Activated CD4-positive, CD25-positive, alpha-beta regulatory T cell treated with anti-CD3 and anti-CD28 coated beads, Interleukin-2, amount 50 U/mL, for 16 hours (primary cell): ENCODE measurements at regions not wholly inside any gene's neighbourhood (a gene's known extent, or its start where the extent isn't known, plus 50 kb on each side); places are given as distances from the start of the nearest gene placed in this dataset.

ENCODE experiments used
- DNase-seq: peaks from one replicate; pipeline ENCODE4 v3.0.0-alpha.2; 2020; ENCODE audit warnings: low read depth, low spot score

DNA sequence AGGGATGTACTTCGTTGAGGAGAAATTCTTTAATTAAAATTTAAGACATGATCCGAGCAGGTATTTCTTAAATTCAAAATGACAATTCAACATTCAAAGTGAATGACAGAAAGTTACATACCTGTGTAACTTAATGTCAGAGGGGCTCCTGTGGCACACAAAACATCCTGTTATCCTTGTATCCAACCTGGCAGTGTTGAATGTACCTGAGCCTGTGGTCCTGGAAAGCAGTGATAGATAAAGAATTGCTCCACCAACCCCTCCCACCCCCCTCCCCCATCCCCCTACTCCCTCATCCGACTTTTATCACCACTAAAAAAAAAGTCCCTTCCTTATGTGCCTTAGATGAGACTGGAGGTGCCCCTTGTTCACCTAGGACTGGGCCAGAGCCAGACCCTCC lies 119.4 kb upstream of the ADCY1 start:
- DNase-seq, result no peak

DNA sequence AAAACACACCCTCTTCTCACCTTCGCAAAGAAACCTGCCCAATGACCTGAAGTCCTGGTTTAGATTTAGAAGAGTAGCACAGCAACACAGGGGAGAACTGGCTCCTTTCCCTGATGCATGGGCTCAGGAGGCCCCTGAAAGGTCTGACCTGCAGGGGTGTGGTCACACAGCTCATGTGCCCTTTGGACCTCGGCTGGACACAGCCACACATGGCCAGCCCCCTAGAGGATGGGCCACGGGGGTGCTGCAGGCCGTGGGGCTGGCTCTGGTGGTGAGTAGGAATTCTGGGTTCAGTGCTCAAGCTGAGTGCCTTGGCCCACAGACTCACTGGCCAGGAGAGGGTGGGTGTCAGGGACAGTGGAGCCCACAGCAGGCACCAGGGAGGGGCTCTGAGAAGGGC lies 118.5 kb upstream of the ADCY1 start:
- DNase-seq, result no peak

DNA sequence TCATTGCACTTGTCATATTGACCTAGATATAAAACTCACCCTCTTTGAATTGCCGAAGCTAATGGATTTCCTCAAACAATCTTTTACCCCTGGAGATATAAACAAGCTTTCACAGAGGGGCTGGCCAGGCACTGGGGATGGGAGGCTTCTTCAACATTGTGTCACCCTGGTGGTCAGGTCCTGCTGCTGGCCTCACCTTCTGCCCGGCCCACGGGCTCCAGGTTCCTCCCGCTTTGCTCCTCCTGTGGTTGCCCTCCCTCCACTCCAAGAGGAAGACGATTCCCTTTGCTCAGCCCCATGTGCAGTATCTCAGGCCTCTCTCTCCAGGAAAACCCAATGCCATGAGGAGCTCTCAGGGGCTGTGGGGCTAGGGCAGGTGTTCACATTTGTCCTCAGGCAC lies 118.1 kb upstream of the ADCY1 start:
- no peak for DNase-seq

DNA sequence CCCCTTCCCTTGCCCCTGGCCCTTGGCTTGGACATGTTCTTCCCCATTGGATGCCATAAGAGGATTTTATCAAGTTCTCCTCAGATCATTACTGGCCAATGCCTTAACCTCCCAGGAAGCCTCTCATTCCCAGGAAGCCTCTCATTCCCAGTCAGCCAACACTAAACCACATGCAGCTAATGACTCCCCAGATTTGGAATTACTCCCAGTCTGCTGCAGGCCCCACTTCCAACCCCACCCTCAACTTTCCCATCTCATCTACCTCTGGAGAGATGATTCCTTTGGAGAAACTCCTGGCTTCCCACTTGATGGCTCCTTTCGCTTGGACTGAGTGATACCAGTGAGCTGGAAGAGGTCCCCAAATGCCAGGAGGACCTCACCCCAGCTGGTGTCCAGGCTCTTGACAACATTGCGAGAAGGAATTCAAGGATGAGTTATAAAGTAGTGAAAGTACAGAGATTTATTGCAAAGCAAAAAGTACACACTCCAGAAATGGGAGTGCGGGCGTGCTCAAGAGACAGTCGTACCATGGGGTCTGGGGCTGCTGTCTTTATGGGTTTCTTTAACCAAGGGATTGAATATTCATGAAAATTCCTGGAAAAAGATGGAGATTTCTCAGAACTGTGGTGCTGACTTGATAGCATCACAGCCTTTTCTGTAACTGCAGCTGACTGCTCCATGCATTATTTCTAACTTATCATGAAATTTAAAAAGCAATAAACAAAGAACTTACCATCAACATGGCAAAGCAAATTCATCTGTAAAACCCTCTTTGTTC lies 117.2 kb upstream of the ADCY1 start:
- DNase-seq, result no peak

DNA sequence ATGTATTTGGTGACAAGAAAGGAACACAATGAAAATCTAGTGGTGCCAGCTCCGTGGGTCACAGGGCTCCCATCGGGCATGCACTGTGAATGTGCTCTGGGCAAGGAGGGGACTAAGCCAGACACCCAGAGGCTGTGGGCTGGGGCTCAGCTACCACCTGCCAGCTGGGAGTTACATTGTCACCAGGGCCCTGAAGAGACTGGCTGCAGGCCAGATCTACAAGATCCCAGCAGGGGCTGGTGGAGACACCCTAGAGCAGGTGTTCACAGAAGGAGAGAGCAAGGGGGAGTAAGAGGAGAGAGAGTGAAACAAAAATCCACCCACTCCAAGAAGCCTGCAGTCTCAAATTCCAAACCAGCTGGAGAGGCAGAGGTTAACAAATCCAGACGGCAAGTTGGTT lies 116.6 kb upstream of the ADCY1 start:
- DNase-seq, result no peak

DNA sequence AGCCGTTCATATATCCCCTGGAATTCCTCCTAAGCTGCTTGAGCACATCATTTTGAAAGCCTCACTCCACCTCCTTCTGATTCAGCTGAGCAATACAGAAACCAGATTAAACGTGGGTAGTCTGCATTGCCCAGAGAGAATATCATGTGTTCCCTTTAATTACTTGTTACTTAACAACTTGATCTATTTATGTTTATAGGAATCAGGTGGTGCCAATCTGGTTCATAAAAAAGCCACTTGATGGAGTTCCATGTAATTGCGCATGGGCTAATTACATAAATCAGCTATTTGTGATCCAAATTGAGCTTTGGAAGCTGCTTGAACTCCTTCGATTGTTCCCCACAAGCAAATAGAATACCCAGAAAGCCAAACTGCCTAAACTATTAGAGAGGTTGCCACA lies 114.7 kb upstream of the ADCY1 start:
- DNase-seq, result no peak

DNA sequence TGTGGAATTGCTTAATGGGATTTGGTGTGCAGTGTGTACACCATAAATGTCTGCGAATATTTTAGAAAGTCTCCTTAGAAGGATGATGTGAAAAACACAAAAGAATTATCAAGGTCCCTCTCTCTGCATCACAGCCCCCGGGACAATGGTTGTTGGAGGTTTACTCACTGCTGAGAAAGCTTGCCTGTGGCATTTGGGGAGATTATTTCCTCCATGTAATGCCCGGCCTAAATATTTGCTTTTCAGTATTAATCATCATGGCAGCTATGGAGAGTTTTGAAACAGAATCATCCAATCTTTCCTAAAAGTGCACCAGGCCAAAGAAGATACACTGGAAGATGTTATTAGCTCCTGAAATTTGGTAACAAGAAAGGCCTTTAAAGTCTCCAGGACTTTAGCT lies 113.8 kb upstream of the ADCY1 start:
- no peak for DNase-seq

DNA sequence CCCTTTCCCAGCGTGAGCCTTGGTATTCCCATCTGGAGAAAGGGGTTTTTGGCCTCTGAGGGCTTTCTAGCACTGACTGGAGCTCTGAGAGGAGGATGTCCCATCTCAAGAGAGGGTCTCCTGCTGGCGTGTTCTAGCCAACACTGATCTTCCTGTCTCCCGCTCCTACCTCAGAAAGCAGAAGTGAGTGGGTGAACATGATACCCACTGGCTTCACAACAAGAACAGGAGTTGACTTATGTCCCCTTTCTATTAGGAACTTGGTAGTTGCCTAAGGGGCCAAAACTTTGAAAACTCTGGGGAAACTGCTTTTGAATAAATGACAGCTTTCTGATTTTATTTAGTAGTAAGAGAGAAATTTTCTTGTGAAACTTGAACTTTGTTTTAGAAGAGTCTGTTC lies 113.1 kb upstream of the ADCY1 start:
- DNase-seq, result no peak

DNA sequence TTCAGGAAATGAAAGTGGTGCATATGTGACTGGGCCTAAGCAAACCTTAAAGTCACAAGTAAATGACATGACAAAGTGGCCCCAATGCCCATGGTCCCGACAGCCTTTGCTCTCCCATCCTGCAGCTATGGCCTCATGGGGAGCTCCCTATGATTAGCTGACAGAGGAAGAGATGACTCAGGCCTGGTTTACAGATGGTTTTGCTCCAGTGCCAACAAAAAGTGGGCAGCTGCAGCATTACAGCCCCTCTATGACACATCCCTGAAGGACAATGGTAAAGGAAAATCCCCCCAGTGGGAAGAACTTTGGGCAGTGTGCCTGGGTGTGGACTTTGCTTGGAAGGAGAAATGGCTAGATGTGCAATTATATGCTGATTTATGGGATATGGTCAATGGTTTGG lies 105.1 kb upstream of the ADCY1 start:
- no peak for DNase-seq

DNA sequence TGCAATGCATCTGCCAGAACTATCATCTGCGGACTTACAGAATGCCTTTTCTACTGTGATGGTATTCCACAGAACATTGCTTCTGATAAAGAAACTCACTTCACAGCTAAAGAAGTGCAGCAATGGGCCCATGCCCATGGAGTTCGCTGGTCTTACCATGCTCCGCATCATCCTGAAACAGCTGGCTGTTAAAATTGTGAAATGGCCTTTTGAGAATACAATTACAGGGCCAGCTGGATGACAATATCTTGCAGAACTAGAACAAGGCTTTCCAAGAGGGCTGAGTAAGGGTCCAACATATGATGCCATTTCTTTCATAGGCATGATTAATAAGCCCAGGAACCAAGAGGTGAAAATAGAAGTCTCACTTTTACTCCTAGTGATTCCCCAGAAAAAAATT lies 104.1 kb upstream of the ADCY1 start:
- DNase-seq, result no peak

DNA sequence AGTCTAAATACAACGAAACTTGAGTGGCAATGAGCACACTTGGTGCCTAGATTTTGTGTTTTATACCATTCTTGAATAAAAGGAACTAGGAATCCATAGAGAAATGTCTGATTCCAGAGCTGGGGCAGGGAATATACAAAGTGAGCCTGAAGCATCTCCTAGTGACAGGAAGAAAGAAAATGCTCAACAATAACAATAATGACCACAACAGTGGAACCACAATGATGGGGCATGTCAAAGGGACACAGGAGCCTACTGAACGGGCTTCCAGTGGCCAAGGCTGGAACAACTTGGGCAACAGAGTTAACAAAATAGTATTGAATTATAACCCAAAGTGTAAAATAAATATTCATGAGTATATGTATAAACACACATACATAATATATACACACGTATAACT lies 94.4 kb upstream of the ADCY1 start:
- no peak for DNase-seq

DNA sequence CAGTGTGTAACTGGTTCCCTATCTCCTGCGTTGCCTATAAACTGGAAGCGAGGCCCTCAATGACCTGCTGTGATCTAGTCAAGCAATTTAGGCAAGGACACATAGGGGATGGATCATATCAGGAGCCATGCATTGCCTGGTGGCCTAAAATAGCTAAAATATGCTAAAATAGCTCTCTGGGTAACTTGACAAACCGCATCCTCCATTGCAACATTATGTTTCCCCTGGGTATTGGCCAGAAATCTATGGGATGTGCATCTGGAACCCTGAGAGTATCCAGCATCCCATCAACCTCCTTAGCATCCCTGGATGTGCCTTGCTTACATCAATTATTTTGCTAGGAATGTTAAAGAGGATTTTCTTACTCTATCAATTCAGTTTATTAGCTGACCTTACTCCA lies 91.7 kb upstream of the ADCY1 start:
- DNase-seq, result no peak

DNA sequence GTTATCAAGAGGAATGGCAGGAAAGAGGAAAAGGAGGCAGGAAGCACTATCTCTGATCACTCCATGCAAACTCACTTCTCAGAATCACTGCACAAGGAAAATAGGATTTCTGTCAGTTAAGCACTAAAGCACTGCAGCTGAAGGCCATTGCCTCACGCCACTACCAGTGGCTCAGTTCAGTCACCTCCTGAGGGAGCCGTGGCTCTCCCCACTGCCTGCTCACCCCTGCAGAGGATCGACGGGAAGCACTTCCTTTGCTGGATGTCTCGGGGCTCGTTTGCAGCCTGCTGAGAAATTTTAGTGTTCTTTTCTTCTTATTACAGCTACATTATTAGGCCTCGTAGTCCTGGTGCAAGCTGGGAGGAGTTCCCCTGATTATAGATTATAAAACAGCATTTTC lies 90.1 kb upstream of the ADCY1 start:
- no peak for DNase-seq

DNA sequence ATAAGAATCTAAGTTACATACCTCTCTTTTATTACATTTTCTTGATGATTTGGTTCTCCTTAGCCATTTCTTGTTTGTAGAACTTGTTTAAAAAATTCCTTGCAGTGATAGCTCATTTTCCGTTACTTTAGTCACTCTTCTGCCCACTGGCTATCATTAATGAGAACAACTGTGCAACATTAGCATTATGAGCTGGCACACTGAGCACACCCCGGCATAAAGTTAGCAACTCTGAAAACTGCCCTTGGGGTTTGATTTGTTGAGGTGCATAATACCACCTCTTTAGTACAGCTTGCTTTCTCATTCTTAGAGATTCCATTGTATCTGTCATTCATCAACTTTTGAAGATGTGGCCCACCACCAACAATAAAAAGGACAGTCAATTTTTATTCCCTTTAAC lies 87.6 kb upstream of the ADCY1 start:
- no peak for DNase-seq

DNA sequence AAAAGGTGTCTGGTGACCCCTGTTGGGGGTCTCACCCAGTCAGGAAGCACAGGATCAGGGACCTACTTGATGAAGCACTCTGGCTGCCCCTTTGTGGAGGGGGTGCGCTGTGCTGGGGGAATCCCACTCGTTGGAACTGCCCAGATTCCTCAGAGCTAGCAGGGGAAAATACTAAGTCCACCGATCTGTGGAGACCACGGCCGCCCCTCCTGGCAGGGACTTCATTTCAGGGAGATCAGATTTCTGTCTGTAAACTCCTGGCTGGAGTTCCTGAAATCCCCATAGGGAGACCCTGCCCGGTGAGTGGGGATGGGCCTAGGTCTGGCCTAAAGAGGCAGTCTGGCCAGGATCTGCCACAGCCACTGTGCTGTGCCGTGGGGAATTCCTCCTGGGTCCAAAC lies 79.3 kb upstream of the ADCY1 start:
- DNase-seq, result no peak

DNA sequence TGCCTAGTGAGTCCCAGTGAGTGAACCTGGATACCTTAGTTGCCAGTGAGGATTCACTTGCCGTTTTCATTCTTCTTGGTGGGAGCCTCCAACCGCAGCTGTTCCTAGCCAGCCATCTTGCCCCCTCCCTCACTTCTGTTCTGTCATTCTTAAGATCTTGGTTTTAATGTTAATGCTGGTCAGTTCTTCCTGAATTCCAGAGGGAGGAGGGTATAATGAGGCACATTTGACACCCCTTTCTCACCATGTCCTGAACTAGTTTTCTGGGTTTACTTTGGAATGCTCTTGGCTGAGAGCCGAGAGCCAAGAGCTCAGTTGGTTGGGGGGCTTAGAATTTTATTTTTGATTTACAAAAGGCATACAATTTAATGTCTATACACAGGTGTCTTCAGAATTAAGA lies 78.5 kb upstream of the ADCY1 start:
- DNase-seq, result no peak

DNA sequence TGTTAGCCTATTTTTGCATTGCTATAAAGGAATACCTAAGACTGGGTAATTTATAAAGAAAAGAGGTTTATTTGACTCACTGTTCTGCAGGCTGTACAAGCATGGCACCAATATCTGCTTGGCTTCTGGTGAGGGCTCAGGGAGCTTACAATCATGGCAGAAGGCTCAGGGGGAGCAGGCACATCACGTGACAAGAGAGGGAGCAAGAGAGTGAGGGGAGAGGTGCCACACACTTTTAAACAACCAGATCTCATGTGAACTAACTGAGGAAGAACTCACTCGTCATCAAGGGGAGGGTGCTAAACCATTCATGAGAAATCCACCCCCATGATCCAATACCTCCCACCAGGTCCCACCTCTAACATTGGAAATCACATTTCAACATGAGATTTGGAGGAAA lies 73.9 kb upstream of the ADCY1 start:
- no peak for DNase-seq

DNA sequence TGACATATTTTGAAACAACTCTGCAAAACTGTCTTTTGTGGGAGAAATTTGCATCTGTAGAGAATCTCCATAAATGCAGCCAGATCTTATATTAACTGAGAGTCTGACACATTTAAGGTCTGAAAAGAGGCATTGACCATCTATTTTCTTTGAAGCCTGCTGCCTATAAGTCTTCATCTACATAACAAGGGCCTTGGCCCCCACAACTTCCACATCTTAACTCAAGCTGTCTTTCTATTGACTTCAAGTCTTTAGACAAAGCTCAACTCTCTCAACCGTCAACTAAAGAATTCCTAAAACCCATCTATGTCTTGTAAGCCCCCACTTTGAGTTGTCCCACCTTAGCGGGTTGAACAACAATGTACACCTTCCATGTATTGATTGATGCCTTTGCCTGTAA lies 72.4 kb upstream of the ADCY1 start:
- DNase-seq, result no peak

DNA sequence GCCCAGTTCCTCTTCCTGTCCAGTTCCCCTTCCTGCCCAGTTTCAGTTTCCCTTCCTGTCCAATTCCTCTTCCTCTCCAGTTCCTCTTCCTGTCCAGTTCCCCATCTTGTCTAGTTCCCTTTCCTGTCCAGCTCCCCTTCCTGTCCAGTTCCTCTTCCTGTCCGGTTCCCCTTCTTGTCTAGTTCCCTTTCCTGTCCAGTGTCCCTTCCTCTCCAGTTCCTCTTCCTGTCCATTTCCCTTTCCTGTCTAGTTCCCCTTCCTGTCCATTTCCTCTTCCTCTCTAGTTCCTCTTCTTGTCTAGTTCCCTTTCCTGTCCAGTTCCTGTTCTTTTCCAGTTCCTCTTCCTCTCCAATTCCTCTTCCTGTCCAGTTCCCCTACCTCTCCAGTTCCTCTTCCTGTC lies 68.1 kb upstream of the ADCY1 start:
- no peak for DNase-seq

DNA sequence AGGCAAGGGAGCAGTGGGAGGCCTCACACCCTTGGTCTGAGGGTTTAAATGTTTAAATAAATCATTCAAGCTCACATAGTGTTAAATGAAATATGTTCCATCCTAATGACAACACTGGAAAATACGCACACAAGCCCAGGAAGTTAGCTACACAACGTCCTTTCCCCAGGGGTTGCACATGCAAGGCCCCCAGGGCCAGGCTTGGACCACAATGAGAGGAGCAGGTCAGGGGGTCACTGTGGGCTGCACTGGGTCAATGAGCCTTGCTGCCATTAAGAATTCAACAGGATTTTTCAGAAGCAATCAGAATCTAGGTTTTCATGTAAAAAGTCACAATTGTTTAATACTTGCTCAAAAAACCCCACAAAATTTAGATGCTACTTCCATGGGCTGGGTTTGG lies 64.9 kb upstream of the ADCY1 start:
- DNase-seq, result no peak

DNA sequence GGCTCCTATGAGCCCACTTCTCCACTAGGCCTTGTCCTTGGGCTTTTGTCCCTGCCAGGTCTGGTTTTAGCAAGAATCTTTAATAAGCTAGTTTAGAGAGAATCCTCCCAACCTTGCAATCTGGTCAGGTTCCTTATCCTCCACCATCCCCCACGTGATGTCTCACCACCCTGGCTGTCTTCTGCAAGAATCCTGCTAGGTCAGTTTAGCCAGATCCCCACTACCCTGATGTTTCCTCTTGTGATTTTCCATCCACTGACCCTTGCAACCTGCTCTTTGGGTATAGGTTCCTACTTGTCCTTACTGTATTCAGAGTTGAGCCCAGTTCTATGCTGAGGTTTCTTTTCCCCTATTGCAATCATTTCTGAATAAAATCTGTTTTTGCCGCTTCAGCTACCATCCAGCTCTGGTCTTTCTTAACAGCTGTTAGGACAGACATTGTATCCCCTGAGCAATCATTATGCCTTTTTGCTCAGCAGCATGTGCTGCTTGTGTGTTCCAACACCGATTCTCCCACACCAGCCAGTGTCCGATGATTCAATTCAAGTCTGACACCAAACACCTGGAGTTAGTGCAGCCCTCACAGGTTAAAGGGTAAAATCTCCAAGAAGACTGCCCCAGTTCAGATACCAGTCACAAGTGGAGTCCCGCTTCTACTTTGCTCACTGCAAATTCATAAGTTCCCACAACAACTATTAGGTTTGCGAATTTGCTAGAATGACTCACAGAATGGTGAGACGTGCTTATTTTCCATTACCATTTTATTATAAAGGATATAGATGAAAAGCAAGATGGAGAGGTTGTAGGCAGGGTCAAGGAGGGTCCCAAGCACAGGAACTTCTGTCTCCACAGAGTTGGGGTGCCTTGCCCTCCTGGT lies 62.2 kb upstream of the ADCY1 start:
- no peak for DNase-seq

DNA sequence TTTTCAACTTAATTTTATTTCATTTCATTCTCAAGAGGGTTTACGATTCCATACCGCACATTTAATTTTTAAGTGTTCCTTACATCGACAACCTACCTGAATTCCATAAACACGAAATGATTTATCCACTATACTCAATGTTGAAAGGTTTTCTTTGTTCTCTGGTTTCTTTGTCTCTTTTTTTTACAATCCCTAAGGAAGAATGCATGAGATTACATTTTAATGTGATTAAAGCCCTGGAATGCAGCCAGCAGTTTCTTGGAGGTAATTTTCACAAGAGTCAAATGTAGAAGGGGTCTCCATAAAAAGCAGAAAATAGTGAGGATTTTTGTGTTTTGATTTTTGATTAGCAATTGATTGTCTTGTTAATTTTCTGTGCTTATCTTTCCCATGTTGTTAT lies 59.2 kb upstream of the ADCY1 start:
- no peak for DNase-seq

DNA sequence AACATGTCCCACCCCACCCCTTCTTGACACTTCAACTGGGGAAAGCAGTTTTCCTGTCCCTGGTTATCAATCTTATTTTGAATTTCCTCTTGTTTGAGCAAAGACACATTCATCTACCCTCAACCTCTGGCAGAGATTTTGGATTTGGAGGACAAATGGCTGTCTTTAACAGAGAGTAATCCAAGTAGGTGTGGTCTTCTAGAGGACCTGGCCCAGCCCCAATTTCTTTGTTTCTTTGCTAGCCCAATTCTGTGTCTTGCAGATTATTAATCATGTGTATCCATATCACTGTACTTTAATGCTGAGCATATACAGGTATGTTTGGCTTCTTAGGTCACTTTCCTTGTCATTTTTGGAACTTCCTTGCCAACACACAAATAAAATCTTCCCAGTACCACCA lies 58.8 kb upstream of the ADCY1 start:
- no peak for DNase-seq
